NCI-H345 (cell line): ENCODE measurements at regions not wholly inside any gene's neighbourhood (a gene's known extent, or its start where the extent isn't known, plus 50 kb on each side); places are given as distances from the start of the nearest gene placed in this dataset.
A peak's percentile ranks its signal among the peaks of the same experiment; 100 is the strongest.

Experiments
- DNase-seq: peaks from one replicate; lab custom pipeline; 2025; lab: John Stamatoyannopoulos, UW

DNA sequence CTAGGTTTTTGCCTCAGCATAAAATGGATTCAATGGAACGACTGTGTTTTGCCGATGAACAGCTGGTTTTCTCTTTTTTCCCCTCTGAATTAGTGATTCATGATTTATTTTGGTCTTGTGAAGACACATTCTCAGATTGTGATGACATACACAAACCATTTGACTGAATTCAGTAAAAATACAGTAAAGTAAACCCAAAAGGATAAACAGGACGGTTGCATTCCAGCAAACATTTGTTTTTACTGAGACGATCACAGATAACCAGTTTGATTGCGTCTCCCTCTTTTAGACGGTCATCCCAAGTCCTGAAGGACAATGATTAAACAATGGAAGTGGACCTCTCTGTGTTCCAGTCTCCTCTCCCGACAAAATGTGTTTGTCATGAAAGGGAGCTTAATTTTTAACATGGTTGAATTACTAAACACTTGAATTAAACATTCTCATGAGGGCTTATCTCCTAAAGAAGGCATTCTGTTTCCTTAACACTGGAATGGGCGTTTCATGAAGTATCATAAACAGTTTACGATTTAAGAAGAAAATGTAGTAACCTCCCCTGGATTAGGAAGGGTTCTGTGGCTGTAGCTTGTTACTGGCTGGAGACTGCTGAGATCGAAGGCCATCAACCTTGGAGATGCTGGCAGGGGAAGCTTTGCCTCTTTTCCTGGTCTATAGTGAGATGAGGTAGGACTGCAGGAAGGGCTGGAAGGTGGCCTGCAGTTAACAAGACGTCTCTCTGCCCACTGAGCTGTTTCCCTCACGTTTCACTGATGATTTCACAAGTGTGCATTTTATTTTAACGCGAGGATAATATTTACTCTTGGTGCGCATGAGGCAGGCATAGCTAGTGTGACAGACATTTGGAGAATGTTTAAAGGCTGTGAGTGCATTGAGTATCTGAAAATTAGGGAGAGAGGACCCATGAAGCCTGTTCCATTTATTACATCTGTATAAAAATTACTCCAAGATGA is 457.9 kb downstream of the FGF9 start:
- DNase-seq = no peak

DNA sequence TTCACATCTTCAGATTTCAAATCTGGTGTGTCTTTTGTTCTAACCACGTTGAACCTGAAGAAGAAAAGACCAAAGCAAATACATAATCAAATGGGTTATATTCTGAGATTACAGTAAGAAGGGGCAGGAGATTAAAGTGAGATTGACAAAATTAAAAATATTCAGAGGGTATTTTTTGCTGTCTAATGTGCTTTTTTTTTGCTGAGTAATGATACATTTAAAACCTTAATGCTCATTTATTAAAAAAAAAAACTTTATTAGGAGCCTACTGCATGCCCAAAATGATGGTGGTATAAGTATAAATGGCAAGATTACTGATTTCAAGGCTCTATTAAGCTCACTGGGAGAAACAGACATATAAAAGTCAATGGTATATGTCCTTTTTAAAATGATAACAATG is 459.4 kb downstream of the FGF9 start:
- no peak for DNase-seq

DNA sequence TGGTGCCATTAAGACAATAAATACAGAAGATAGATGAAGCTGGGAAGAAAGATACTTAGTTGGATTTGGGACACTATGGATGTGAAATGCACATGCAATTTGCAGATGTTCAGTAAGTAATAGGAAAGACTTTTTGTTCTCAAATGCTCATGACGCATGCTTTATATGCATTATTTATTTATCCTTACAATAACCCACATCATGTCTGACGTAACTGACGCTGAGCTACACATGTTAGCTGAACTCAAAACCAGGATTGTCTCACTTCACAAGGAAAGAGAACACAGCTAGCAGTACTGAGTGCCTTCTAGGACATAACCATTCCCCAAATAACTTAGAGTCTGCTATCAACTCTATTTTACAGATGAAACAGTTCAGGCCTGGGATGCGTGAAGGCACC is 463.4 kb downstream of the FGF9 start:
- no peak for DNase-seq

DNA sequence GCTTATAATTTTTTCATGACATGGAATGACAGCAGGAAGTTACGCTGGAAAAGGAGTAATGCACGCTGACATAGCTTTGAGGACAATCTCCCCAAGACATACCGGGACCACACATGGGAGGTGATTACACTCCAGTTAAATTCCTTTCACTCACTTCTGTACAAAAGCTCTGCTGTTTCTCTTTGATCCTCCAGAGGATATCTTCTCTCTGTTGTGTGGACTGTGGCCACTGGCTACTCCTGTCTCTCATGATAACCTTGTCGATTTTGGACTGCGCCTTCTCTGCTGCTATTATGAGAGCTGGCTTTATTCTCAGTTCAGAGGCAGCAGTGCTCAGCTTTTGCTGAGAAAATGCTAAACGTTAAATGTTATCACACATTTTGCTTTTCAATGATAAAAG is 464.6 kb downstream of the FGF9 start:
- no peak for DNase-seq

DNA sequence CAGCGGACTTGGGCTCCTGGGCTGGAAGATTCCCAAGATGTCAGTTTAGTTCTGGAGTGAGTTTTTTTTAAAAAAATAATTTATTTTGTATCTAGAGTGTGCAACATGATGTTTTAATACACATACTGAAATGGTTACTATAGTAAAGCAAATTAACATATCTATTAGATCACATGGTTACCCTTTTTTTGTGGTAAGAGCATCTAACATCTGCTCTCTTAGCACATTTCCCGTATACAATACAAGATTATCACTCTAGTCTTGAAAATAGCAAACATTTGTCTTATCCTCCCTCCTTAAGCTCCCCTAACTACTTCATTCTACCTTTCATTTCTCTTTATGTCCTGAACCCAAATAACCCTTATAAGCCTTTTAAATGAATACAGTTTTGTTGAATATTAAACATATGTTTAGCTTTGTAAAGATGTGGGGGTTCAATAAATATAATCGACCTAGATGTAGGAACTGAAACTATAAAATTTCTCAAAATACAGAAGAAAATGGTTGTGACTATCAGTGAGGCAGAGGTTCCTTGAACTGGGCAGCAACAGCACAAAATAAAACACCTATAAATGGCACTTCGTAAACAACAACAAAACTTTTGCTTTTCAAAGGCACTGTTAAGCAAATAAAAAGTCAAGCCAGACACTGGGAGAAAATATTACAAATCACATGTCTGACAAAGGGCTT is 466.6 kb downstream of the FGF9 start:
- DNase-seq = no peak

DNA sequence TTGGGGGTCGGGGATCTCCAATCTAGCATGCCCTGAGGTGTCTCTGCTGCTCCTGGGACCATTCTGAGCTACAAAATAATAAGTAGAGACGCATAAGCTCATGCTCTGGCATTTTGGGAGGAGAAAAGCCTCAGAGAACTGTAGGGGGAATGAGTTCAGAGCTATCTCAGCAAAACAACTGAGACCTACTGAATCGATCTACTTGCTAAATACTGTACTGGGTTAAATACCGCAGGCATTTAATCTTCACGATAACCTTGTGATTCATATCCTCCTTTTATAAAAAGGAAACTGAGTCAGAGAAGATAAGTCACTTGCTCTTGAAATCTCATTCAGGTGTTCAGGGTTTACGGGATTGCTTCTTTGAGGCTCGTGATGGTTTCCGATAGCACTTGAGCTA is 468.1 kb downstream of the FGF9 start:
- DNase-seq = no peak

DNA sequence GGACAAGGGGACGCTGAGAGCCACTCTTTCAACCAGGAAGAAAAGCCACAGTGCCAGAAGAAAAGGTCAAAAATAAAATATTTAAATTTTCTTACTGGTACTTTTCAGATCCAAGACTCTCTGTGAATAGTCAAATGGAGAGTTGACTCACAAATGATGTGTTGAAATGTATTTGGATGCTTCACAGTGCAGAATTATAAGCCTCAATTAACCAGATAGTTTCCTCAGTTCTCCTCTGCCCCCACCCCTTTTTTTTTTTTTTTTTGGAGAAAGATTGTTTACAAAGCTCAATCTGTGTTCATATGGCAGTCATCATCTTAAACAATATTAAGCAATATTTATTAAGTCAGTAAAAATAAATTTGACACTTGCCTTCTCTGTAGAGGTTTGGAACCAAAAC is 470.8 kb downstream of the FGF9 start:
- DNase-seq = no peak

DNA sequence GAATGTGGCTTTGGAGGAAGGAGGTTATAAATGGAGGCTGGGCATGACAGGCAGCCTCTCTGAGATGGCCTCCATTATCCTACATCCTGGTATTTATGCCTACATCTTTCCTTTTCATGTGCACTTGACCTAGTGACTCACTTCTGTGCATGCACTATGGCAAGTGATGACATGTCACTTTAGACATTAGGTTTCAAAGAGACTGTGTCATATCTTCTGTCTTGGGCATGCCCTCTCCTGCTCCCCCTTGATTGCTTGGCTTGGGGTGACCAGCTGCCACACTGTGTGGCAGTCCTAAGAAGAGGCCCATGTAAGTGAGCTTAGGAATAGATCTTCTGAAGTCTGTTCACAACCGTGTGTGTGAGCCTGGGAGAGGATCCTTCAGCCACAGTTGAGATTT is 472.8 kb downstream of the FGF9 start:
- DNase-seq = no peak

DNA sequence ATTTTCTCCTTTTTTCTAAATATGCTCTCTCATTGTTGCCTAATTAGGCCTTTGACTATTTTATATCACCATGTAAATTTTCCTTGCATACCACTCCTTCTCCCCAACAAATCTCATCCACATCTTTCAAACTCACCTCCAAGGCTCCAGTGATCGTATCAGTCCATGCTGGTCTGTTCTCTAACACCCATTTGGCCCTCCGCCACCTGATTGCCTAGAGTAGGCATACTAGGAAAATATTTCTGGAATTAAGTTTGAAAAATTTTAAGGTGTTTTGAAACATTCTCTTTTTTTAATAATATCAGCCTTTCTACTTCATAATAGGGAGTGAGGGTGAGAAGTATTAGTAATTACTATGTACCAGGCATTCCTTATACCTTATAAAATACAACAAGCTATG is 473.9 kb downstream of the FGF9 start:
- no peak for DNase-seq

DNA sequence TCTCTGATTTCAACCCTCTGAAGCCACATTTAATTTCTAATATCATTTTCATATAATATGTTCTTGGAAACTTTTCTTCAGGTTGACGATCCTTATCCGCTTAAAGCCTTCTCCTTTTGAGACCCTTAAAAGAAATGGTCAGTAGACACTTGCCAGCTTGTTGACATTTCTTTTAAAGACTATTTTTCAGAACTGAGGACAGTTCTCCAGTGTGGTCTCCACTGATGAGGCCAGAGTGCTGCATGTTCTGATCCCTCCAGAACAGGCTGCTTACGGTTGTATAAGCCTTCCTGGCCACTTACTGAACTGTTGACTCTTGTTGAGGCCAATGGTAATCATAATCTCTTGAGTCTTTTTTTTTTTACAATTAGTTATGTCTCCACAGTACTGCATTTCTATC is 477.3 kb downstream of the FGF9 start:
- DNase-seq = no peak

DNA sequence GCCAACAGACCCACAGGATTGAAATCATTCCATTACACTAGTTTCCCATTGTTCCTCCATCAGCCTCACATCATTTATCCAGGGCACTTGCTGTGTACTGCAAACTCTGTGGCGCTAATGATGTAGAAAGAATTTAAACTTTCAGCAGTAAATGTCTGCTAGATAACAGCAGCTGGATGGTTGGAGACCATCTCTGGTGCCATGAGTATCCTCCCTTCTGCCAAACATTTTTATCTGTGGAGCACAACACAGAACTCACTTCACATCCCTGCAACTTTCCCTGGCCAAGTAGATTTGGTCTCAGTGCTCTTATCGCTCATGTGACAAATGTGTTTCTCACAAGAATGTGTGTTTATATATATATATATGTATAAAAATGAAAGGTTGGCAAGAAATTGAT is 481.9 kb downstream of the FGF9 start:
- DNase-seq = no peak

DNA sequence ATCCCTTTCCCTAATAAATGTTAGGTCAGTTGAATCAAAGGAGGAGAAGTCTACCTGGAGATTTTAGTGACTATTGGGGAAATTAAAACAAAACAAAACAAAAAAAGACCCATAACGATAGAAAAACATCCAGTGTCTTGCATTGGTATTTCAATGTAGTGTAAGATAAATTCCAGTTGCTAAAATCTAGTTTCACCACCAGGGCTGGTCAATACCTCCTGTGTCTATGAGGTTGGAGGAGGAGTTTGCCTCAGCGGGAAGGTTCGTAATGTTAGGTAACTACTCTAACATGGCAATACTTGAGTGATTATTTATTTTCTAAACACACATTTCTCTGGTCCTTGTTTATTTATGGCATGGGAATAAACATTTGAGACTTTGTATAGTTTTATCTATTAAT is 483.2 kb downstream of the FGF9 start:
- no peak for DNase-seq

DNA sequence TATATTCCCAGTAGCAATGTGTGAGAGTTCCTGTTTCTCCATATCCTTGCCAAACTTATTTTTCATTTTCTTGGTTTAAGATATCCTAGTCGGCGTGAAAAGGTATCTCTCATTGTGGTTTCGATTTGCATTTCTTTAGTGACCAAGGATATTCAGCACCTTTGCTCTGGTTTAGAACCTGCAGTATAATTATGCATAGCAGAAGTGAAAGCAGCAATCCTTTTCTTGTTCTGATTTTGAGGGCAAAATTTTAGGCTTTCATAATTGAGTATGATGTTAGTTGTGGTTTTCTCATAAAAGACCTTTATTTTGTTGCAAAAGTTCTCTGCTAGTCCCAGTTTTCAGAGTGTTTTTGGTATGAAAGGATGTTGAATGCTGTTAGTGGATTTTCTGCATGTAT is 491.0 kb downstream of the FGF9 start:
- DNase-seq = no peak

DNA sequence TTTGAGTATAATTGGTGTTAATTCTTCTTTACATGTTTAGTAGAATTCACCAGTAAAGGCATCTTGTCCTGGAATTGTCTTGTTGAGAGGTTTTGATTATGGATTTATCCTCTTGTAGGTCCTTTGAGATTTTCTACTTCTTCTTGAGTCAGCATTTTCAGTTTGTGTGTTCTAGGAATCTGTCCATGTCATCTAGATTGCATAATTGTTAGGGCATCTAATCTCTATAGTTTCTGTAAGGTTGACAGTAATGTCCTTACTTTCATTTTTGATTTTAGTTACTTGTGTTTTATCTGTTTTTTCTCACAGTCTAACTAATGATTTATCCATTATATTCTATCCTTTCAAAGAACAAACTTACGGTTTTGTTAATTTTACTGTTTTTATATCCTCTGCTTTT is 492.0 kb downstream of the FGF9 start:
- DNase-seq = no peak

DNA sequence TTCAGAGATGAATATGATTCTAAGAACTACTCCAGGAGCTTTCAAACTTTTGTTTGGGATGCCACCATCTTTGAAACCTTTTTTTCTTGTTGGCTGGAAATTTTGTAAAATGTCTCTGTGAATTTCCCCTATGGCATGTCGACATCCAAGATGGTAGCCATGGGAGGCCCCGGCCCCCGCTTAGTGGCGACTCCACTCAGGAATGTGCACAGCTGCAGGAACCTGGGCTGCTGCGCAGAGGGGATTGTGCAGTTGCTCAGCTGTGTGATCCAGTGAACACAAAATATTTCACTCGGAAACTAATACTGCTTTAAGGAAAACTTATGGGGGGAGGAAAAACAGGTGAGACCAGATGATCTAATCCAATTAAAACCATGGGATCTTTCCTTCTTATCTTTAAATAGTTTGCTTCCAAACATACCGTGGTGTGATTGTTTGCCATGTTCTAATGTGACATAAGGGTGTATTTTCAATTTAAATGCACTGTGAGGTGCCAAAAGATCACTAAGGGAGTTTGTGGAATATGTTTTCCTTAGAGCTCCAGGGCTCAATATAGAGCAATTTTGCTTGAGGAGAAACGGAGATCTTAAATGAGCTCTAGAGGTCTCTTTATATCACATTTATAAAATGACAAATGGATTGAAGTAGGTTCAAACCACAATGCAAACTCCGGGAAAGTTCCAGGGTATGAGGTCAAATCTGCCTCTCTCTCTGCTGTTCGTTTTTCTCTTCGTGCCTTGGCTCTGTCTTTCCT is 497.7 kb downstream of the FGF9 start:
- no peak for DNase-seq

DNA sequence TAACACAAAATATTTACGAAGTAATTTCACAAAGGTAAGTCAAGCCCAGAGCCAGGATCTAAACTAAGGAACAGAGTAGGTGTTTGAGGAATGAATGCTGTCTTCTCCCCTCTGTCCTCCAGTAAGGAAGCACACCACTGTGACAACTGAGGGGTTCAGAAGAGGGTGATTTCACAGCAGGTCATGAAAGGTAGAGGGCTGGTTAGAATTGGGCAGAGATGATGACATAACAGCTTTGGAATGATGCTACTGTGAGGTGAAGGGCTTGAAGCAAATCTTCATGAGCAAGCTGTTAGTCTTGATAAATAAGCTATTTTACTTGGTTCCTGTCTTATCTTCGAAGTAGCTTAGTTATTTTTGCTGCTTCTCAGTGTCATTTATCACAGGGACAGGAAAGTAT is 498.6 kb downstream of the FGF9 start:
- DNase-seq = no peak

DNA sequence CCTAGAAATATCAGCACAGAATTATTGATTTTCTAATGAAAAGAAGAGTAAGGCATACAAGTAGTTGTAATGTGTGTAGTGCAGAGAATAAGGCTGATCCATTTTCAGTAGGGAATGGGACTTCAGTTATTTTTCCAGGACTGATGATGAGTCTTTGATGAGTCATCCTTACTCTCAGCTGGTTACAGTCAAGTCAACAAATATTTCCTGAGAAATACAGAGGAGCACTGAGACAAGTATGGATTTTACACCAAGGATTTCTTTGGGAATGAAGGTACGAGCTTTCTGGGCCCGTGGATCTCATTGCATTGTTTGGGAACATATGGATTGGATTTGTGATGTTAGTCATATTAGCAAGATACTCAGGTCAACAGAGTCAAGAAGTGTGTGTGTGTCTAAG is 502.7 kb downstream of the FGF9 start:
- no peak for DNase-seq

DNA sequence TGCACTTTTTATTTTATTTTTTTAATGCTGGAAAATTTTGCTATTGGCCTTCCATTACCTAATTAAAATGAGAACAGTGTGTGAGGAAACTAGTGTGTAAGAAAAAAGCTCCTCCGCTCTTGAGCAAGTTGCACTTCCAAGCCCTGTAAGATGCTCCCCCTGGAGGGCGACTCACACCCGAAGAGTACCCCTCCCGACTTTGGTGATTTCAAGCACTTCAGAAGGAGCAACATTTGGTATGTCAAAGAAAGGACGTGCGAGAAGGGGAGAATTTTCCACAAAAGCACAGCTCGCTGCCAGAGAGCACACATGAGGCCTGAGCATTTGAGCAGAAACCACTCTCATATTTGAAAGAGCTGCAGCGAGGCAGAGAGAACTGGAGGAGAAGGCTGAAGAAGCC is 504.4 kb downstream of the FGF9 start:
- no peak for DNase-seq

DNA sequence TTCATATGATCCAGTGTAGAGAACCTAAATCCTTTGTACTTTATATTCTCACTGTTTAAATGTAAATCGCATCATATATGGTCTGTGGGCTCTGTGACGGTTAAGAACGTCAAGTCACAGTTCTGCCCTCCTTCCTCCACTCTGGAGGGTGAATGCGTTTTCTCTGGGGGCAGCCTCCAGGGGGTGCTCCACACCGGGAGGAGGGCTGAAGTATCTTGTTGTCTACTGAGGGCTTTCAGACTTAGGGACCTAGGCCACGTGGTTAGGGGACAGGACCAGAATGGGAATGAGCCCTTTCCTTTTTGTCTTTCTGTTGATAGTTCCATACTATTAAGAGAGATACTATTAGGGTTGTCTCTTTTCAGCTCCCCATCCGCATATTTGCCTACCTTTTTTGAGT is 504.9 kb downstream of the FGF9 start:
- DNase-seq = no peak

DNA sequence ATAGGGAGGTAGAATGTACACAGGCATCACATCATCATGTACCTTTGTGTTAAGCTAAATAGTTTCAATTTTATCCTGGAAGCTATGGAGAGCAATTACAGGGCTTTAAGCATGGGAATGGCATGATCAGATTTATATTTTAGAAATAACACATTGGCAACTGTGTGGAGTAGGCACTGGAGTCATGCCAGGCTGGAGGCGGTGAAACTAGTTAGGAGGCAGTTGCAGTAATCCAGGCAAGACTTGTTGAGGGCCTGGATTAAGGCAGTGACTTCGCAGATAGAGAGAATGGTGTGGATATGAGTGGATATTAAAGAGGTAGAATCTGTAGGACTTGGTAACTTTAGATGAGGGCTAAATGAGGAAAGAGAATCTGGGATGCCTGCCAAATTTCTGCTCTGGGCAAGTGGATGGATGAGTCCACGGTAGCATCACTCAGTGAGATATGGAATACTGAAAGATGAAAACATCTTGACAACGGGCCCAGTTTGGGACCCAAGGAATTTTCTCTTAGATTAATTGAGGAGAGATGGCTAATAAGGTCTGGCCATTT is 506.2 kb downstream of the FGF9 start:
- DNase-seq = peak; percentile 53

DNA sequence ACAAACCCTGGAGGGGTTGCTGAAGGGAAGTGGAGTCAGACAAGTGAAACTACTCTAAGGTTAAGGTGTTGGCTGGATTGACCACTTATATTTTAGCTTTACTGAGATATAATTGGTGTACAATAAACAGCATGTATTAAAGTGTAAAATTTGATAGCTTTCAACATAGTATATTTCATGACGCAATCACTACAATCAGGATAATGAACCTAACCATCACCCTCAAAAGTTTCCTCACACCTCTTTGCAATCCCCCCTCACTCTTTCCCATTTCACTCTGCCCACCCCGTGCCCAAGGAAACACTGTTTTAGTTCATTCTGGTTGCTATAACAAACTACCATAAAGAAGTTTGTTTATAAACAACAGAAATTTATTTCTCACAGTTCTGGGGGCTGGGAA is 508.0 kb downstream of the FGF9 start:
- DNase-seq = no peak

DNA sequence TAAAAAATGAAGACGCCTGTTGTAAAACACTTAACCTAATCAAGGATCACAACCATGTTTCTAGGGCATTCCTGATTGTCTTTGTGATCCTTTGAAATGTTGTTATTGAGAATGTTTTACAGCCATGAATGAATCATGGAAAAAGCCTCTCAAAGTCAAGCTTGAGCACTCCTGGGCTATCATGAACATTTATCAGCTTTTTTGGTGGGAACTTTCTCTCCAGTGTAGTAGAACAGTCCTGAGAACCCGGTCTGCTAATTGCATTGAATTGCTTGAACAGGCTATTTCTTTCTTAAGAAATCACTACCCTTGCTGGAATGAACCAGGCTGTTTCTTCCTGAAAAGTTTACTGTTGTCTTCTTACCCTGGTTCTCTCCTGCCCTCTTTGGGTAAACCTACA is 516.5 kb downstream of the FGF9 start:
- no peak for DNase-seq
